D721Med (cell line): ENCODE measurements at regions not wholly inside any gene's neighbourhood (a gene's known extent, or its start where the extent isn't known, plus 50 kb on each side); places are given as distances from the start of the nearest gene placed in this dataset.
A peak's percentile ranks its signal among the peaks of the same experiment; 100 is the strongest.

ENCODE experiments used
- DNase-seq: peaks from one replicate; pipeline ENCODE4 v3.0.0; 2011; ENCODE audit warnings: low spot score; ENCODE audit not compliant: insufficient read length
- FAIRE-seq: peaks from 2 replicates; lab custom pipeline; 2011; peaks lifted over from hg19 to GRCh38; lab: Jason Lieb, UNC
- TF ChIP-seq, protein P1 (sequence below): IDR thresholded peaks from 2 replicates; pipeline ENCODE4 v1.5.1; 2012; ENCODE audit warnings: mild to moderate bottlenecking, control low read depth; ENCODE audit not compliant: insufficient read depth; ENCODE audit errors: missing control alignments

DNA sequence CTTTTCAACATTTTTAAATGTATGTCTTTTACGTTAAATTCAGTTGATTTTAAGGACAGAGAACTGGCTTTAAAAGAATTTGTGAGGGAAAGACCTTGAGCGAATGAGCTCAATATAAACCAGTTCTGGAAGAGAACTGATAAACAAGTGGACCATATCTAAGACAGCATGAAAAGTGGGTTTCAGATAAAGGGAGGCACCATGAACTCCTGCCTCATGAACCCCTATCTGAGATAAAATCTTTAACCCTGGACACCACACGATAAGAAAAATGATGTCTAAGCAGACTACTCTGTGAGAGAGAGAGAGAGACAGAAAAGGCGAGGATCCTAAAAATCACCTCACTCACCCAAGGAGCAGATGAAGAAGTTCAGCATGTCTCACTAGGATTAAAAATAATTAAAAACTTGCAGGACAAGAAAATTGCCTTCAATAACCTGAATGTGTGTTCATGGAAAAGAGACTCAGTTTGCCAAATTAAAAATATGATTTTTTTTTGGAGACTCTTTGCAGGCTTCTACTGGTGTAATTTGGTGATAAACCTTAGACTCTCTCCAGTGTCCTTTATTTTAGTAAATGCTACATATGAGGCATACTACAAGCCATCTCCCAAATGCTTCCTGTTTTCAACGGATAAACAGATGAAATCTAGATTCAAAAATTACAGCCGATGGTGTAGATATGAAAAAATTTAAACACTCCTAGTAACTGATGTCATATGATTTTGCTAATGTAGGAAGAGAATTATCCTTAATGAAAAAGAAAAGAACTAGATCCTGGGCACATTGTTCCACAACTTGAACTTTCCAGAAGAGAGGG, 299.5 kb downstream of the ADGB start:
- TF ChIP-seq, protein P1, sequence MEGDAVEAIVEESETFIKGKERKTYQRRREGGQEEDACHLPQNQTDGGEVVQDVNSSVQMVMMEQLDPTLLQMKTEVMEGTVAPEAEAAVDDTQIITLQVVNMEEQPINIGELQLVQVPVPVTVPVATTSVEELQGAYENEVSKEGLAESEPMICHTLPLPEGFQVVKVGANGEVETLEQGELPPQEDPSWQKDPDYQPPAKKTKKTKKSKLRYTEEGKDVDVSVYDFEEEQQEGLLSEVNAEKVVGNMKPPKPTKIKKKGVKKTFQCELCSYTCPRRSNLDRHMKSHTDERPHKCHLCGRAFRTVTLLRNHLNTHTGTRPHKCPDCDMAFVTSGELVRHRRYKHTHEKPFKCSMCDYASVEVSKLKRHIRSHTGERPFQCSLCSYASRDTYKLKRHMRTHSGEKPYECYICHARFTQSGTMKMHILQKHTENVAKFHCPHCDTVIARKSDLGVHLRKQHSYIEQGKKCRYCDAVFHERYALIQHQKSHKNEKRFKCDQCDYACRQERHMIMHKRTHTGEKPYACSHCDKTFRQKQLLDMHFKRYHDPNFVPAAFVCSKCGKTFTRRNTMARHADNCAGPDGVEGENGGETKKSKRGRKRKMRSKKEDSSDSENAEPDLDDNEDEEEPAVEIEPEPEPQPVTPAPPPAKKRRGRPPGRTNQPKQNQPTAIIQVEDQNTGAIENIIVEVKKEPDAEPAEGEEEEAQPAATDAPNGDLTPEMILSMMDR = no peak
- FAIRE-seq (no peak), DNase-seq (no peak)

DNA sequence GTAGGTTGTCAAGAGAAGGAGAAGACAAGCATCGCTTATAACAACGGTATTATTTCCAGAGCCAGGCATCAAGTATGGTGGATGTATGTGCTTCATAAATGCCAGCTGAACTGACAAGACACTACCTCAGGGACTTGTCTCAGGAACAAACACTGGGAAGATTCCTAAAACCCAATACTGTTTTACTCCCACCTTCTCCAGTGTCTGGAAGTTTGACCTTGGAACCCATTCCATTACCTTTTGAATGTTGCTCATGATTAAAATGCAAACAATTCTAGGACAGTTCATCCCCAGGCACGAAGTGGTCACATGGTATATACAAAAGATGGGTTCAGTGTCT, 300.1 kb downstream of the ADGB start:
- FAIRE-seq (no peak), DNase-seq (no peak)
- TF ChIP-seq, protein P1 = no peak

DNA sequence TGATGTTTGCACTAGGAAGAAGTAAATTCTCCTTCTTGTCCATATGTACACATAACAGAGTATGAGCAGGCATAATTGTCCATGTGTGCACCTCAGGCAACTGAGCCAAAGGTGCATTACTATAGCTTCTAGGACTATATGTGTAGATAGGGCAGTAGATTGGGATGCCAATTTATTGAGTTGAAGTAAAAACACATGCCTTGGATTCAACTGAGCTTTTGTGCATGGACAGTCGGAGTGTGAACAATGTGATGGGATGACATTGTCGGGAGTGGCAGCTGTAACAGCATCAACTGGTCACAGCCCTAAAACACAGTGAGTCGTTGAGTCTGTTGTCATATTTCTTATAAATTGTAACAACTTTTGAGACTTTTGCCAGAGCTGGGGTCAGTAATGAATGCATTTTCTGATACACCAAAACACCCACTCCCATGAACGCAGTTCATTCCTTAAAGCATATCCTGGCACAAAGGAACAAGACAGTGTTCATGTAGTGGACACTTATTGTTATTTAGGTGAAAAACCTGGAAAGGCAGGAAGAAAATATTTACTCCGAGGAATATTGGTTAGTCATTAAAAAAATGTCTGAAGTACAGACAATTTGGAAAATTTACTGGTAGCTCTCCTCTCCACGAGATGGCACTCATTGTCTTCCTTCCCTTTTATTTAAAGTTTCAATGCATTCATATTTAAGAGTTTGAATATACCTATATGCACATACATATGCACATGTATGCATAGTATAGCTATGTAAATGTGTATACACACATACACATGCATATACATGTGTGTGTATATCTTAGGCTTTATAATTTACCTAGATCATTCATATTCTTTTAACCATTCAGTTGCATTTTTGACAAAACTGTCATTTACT, 302.0 kb upstream of the STXBP5 start:
- TF ChIP-seq, protein P1 = peak; percentile 31
- no peak for FAIRE-seq
- no peak for DNase-seq

DNA sequence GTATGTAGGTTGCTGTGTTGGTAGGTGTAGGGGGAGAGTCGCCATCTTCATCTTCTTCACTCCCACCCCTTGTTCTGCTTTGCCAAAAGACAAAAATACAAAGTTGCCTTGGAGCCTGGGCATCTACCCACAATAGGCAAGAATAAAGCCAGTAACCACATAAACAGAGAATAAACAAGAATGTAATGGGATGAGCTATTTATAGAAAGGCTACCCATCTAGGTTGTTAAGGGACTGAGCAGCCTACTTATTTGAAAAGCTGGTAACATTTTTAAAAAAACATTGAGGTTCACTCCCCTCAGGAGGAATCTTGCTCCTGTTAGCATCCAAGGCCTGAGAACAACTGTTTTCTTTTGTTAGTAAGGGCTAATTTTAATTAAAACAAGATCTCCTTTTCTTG, 301.4 kb upstream of the STXBP5 start:
- TF ChIP-seq, protein P1 = no peak
- FAIRE-seq = no peak
- DNase-seq = no peak

DNA sequence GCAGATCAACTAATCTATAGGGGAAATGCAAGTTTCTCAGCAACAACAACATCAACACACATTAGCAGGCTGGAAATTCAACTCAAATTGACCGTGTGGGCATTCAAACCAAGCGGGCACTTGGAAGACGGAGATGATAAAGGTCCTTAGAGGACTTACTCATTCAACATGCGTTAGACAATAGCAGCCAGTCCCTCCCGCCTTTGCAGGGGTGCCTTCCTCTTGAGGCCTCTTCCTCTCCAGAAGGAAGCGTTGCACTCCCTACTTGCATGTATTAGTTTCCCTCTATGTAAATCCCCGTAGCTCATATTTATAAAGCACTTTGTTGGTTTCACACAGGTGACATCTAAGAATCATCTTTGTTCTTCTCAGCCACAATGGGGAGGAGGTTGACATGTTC, 300.8 kb upstream of the STXBP5 start:
- DNase-seq = no peak
- no peak for FAIRE-seq
- TF ChIP-seq, protein P1 = no peak

DNA sequence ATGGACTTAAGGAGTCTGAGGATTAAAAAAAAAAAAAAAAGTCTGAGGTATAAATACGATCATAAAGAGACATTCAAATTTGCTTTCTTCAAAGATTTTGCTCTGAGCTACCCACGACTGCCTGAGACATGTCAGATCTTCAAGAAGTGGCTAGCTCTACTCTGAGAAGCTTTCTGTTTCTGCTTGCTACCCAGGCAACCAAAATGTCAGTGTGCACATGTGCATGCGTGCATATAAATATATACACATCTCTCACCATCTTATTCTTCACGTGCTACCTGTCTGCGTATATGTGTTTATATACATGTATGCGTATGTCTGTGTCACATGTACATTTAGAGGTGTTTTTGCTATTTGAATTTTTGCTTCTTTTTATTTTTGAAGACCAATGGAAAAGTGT, 299.6 kb upstream of the STXBP5 start:
- TF ChIP-seq, protein P1 = no peak
- DNase-seq = no peak
- no peak for FAIRE-seq
